HuH-7 (cell line): ENCODE measurements at regions not wholly inside any gene's neighbourhood (a gene's known extent, or its start where the extent isn't known, plus 50 kb on each side); places are given as distances from the start of the nearest gene placed in this dataset.

Source experiments
- DNase-seq: peaks from one replicate; pipeline ENCODE4 v3.0.0; 2011; ENCODE audit warnings: low spot score

- DNase-seq, result no peak
Observed at GRCh38 chr14:22452330-22452729, 136.7 kb downstream of the DAD1 start.

DNA sequence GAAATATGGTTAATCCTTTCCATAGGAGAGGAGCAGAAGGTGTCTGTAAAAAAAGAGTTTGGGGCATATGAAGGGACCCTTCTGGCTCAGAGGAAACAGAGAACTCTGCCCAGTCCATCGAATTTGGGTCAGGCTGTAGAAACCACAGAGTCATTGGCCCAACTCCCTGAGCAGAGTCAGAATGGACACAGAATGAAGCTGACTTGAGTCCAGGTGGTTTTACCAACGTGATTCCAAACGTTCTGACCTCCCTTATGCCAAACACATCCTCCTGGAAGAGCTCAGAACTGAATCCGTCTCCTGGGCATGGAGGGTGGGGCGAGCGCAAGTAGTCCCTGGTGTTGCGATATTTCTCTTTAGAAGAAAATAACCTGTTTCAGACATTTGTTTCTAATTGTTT lies 138.8 kb downstream of the DAD1 start:
- no peak for DNase-seq

DNA sequence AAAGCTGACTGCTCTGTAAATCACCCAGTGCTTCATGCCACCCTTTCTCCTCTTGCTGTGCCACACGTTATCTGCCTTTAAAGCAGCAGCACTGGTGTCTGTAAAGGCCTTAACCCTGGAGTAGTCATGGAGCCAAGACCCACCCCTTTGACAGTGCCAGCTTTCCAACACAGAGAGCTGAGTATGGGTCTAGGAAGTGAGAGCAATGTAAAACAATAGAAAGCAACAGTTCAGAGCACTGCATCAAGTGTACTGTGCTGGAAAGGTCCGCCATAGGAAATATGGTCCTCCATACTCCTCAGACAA lies 139.5 kb downstream of the DAD1 start:
- no peak for DNase-seq

- no peak for DNase-seq
Observed at GRCh38 chr14:22448905-22449599, 140.0 kb downstream of the DAD1 start.

DNA sequence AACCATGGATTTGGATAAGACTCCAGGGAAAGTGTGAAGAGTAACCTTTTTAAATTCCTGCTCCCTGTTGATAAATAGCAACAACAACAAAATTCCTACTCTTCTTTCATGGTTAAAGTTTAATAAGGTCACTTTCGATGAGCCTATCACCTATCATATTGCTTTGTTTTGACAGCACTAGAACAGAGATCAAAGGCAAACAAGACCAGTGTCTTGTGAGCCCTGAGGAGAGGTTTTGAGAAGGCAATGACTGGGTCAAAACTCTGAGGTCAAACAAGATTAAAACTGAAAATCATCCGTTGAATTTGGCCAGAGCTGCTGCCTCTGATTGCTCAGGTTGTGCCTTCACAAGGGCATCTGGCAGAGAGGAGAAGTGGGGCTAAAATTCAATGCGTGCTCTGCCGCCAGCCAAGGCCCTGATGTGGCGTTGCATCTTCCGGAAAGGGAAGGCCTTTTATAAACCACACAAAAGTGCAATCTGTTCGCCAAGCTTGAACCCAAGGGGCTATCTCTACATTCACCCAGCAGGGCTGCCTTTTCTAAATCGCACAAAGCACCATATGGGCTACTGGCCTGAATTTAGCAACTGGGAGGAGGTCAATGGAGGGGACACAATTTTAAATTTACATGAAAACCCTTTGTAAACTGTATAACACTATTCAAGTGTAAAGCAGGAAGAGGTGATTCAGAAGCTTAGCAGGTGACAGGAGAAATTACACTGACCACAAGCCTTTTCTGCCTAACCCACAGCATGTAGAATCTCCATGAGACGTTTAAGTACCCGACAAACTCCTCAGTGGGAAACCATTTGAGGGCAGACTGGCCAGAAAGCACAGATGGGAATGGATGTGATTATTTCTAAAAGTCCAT lies 140.8 kb downstream of the DAD1 start:
- no peak for DNase-seq

GRCh38 chr14:22438742-22439141 lies 150.3 kb downstream of the DAD1 start:
- DNase-seq, result no peak

DNA sequence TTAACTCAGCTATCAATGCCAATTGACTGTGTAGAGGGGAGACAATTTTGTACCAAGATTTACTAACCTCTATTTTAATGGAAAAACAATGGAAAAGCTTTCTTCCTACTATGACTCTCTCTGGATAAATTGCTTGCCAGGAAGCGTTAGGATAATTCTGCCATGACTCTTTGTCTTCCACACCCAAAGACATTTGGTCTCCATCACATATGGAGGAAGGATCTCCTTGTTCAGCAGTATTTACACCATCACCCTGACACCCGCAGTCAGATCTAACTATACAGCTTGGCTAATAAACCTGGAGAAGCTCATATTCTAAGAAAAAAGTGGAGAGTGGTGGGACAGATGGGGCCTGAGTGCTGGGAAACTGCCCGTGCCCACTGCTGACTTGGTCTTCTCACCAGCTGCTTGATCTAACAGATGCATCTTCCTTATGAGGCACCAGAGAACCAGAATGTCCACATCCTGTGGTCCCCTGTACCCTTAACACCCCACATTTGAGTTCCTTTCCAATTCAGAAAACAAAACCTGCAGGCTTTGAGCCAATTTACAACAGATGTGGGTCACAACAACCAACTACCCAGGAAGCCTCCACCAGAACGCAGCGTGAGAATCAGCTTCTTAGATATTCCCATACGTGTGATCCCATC lies 154.0 kb downstream of the DAD1 start:
- DNase-seq, result no peak

DNA sequence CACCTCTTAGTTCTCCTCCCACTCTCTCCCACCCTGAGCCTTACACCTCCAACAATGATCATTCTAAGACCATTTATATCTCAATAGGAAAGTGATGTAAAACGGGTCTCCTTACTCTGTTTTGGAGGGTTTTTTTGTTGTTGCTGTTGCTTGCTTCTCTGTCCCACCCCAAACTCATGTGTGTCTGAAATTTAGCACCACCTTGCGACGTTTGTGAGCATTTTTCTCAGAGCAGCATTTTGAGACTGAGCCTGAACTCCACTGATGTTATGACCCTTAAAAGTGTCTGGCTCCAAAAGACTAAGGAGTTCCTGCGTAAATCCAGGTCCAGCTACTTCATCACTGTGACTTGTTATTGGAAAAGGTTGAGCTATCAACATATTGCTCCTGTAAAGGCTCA lies 155.0 kb downstream of the DAD1 start:
- no peak for DNase-seq

DNA sequence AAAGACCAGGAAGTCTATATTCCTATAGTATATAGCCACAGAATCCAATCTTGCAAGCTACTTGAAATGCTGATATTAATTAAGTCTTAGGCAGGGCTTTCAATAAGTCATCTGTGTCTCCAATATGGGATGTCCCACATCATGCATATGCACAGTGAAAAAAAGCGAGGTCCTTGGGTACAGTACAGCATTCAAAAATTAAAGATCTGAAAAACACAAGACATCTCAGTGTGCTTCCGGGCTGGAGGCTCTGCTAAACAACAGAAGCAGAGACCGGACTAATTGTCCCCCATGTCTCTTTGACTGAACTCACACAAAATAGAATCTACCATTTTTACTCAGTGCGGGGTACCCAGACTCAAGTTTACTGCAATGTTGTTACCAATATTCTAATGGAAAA lies 156.0 kb downstream of the DAD1 start:
- DNase-seq, result no peak

- no peak for DNase-seq
Observed at GRCh38 chr14:22432348-22432976, 156.6 kb downstream of the DAD1 start.

GRCh38 chr14:22429546-22430294 lies 159.3 kb downstream of the DAD1 start:
- no peak for DNase-seq

- no peak for DNase-seq
Observed at GRCh38 chr14:22428700-22429291, 160.2 kb downstream of the DAD1 start.

DNA sequence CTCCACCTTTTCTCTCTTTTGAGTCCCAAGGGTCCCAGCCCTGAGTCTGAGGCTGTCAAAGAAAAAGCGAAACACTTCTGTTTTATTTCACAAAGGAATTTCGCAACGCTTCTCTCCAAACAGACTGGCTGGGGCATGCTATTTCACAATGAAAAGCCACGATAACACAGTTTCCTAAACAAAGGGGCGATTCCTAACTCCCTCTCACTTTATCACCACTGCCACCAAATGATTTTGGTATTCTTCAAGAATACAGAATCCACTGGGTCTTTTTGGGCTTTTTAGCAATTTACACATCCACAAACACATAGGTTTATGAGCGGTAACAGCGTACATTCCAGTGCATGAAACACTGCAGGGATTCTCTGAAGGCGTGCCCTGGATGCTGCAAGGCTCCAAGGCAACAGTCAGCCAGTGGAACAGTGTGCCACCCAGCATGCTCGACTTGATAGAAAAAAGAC lies 161.2 kb downstream of the DAD1 start:
- DNase-seq, result peak; percentile 47

DNA sequence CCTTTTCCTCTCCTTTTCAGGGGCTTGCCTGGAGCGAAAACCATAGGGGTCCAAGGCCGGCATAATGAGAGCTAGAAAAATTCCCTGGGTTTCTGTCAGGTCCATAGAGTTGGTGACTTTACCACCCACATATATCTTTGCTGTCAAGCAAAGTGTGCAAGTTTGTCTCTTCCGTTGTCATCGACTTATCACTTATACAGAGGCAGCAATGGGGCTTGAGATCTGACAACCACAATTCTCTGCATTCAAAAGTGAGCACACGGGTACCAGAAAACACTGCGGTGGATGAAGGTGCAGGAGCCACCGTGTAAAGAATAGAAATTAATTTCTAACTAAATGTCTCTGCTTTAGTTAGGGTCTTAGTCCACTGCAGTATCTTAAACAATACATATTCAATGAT lies 162.3 kb downstream of the DAD1 start:
- DNase-seq, result no peak

DNA sequence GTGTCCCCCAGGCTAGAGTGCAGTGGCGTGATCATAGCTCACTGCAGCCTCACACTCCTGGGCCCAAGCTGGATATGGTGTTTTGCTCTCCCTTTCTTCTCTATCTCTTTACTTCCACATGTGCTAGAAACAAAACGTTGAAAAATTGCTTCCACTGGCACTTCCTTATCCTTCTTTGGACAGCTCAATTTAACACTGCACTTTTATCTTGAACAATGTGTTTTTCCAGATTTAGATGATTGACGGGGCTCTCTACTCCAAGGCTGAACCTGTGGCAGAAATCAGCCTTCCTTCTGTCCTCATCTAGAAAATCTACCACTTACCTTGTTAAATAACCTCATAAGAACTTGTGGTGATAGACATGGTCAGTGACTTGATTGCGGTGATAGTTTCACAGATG lies 165.1 kb downstream of the DAD1 start:
- no peak for DNase-seq

DNA sequence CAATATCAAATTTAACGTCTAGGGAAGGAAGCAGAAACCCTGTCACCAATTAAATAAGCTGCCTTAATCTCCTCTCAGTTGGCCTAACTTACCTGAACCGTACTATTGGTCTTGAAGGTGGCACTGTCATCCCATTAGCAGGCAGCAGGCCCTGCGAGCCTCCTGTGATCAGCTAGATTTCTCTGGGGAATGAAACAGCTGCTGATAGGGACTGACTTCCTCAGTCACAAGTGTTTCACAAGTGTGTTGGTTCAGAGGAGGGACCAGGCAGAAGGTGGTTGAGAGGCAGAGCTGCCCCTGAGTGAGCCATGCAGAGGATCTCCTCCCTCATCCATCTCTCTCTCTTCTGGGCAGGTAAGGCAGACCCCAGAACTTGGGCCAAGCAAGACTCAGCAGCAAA lies 166.8 kb downstream of the DAD1 start:
- DNase-seq, result no peak

DNA sequence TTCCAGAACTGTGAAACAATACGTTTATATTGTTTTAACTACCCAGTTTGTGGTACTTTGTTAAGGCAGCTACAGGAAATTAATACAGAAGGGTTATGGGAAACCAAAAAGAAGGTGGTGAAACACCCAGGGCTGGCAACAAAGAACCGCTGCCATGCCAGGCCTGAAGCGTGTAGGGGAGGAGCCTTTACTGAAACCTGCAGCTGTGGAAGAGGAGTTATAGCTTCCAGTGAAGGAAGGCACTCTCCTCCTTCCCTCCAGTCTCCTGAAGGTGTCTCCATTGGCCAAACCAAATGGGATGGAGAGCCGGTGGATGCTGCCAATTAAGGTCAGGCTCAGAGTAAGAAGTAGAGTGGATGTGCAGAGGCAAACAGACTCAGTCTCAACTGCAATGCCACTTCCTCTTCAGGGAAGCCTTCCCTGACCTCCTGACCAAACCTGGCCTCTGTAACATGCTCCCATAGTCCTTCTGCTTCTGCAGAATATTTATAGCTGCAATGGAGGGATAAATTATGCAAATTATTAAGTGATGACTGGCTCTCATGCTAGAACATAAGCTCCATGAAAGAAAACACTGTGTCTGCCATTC lies 168.3 kb downstream of the DAD1 start:
- DNase-seq, result no peak

DNA sequence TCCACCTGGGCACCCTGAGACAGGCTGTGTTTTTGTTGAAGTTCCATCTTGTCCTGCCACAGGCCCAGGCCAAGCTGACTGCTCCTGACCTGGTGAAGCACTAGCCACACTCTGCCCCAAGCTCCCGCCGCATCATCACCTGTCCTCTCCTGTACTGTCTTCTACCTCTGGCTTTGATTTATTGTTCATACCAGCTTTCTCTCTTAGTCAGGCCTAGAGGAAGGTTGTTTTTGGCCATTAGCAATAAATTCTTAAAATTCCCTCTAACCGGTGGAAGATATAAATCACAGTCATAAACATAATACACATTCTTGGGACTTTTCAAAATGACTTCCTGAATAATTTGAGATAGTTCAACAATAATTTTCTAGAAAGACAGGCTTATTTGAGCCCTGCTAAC lies 169.4 kb downstream of the DAD1 start:
- DNase-seq, result no peak

DNA sequence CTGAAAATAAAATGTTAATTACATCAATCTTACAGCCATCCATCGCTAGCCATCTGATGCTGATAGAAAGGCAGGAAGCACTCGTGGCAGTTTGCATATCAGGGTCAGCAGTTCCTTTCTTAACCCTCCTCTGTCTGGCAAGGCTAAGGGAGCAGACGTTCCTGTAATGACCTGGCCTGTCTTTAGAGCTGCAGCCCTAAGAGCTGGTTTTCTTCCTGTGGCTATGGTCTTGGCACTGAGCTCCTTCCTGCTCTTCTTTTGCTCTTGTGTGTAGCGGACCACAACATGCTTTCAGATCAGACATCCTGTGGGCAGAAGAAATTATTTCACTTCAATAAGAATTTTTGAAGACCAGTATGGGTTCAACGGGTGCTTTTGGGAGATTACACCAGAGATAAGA lies 170.4 kb downstream of the DAD1 start:
- no peak for DNase-seq

GRCh38 chr14:22417914-22418313 lies 171.1 kb downstream of the DAD1 start:
- no peak for DNase-seq

DNA sequence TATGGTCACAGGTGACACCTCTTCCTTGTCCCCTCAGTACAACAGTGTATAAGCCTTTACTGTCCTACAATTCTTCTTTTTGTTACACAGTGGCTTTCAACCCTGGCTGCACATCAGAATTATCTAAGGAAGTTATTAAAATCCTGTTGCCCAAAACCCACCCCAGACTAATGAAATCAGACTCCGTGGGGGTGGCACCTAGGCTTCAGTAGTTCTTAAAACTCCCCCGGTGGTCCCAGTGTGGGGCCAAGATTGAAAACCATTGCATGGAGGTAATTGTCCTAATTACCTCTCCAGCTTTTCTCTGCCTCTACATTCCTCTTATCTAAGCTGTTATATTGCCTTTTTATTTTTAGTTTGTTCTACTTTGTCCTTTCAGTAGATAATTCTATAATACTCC lies 172.8 kb downstream of the DAD1 start:
- no peak for DNase-seq
